ENCODE measurements at regions not wholly inside any gene's neighbourhood (a gene's known extent, or its start where the extent isn't known, plus 50 kb on each side); places are given as distances from the start of the nearest gene placed in this dataset.

- no peak for TF ChIP-seq SP1 (IDR thresholded peaks at IDR 0.05)
- no peak for TF ChIP-seq PKNOX1 (IDR thresholded peaks at IDR 0.05)
- no peak for TF ChIP-seq L3MBTL2 (conservative IDR thresholded peaks at IDR 0.05)
- TF ChIP-seq HDGF (IDR thresholded peaks at IDR 0.05; ENCODE audit: borderline replicate concordance): no peak
- TF ChIP-seq NFRKB (IDR thresholded peaks at IDR 0.05): no peak
- TF ChIP-seq SUZ12 (IDR thresholded peaks at IDR 0.05): no peak
- no peak for TF ChIP-seq FOXM1 (IDR thresholded peaks at IDR 0.05; ENCODE audit: borderline replicate concordance)
- TF ChIP-seq LEF1 (IDR thresholded peaks at IDR 0.05; ENCODE audit: borderline replicate concordance): no peak
- TF ChIP-seq ARNT (IDR thresholded peaks at IDR 0.05): no peak
- TF ChIP-seq ELF4 (IDR thresholded peaks at IDR 0.05): no peak
- no peak for TF ChIP-seq FOXA1 (IDR thresholded peaks at IDR 0.05)
- no peak for TF ChIP-seq TARDBP (IDR thresholded peaks at IDR 0.05)
- TF ChIP-seq ZNF384 (IDR thresholded peaks at IDR 0.05): no peak
Measured at GRCh38 chr12:124396544-124397398, 101.9 kb downstream of the RFLNA start.
